SKM-1 (cell line): ENCODE measurements at regions not wholly inside any gene's neighbourhood (a gene's known extent, or its start where the extent isn't known, plus 50 kb on each side); places are given as distances from the start of the nearest gene placed in this dataset.
"Not testable (repeated sequence)": the region's sequence is repeated elsewhere in the genome, so short reads cannot be mapped to it uniquely, and the experiment has no call there.

Experiments
- DNase-seq: peaks from one replicate; lab custom pipeline; 2025; ENCODE audit not compliant: unreplicated experiment; lab: John Stamatoyannopoulos, UW

- DNase-seq, result no peak
Measured at GRCh38 chr18:71398531-71398930, 1109.7 kb downstream of the SOCS6 start.

GRCh38 chr18:71388148-71388547 lies 1099.3 kb downstream of the SOCS6 start:
- DNase-seq, result no peak

GRCh38 chr18:71374294-71375000 lies 1085.6 kb downstream of the SOCS6 start:
- no peak for DNase-seq

GRCh38 chr18:71371951-71372605 lies 1083.2 kb downstream of the SOCS6 start:
- no peak for DNase-seq

DNA sequence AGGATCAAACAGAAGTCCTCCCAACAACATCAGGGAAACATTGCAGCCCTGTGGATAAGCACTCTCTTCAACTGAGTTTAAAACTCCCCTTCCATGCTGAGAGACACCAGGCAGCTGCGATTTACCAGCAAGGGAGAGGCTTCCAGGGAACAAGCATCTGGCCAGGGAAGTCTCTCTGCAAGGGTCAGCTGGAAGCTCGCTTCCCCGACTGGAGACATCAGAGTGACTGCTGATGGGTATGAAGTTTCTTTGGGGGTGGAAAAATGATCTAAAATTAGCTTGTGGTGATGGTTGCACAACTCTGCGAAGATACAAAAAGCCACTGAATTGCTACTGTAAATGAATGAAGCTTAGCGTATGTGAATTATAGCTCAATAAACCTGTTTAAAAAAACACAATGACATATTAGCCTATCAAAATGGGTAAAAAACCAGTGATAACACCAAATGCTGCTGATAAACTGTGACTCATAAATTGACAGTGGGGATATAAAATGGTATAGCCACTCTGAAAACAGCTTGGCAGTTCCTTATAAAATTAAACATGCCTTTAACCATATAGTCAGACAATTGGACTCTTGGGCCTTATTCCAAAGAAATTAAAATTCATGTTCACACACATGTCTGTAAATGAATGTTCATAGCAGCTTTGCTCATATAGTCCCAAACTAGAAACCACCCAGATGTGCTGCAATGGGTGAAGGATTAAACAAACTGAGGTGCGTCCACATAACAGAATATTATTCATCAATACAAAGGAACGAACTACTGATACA lies 1082.0 kb downstream of the SOCS6 start:
- no peak for DNase-seq

DNA sequence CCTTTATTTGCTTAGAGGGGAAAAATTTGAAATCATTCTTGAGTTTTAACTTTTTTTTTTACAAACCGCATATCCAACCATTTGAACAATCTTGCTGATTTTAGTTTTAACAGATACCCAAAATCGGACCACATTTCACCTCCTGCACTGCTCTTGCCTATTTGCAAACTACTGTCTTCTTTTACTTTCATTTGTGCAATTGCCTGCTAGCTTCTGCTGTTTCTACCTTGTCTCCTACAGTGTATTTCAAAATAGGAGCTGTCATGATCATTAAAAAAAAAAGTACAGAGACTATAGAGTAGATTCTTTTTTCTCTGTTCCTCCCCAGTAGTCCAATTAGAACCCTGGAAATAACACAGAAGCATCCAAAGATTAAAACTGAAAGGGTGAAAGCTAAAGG lies 1081.2 kb downstream of the SOCS6 start:
- DNase-seq, result no peak

- no peak for DNase-seq
Measured at GRCh38 chr18:71362140-71362539, 1073.3 kb downstream of the SOCS6 start.

GRCh38 chr18:71355599-71355998 lies 1066.8 kb downstream of the SOCS6 start:
- DNase-seq, result not testable (repeated sequence)

- no peak for DNase-seq
Measured at GRCh38 chr18:71352618-71353017, 1063.8 kb downstream of the SOCS6 start.

- no peak for DNase-seq
Measured at GRCh38 chr18:71336576-71337210, 1047.8 kb downstream of the SOCS6 start.

DNA sequence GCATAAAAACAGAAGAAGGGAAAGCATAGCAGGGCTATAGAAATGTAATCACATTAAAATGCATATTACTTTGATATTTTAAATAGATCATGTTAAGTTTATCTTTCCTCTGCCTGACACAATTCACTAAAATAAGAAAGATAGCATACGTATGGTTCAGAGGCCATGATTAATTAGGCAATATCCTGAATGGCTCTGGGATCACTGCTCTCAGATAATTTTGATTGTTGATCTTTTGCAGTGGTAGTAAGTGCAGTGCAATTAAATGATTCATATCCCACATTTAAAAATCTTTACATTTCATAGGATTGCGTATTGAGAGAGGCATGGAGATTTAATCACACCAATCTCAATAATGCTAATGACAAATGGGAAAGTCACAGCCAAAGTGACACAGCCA lies 1040.7 kb downstream of the SOCS6 start:
- no peak for DNase-seq

DNA sequence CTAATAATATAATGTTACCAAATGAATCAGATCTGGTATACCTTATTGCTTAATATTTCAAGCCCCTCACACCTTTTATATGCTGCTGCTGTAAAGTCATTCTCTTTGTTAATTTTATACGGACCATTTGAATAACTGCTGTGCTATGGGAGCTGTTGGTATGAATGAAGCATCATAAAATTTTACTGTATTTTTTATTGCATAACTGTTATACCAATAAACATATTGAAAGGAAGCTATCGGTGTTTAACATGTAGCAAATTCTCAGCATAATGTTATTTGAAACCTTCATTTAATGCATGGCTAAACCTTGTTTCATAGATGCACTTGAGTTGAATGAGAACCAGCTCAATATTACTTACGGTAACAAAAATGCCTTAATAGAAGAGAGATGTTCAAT lies 1040.3 kb downstream of the SOCS6 start:
- DNase-seq, result no peak

DNA sequence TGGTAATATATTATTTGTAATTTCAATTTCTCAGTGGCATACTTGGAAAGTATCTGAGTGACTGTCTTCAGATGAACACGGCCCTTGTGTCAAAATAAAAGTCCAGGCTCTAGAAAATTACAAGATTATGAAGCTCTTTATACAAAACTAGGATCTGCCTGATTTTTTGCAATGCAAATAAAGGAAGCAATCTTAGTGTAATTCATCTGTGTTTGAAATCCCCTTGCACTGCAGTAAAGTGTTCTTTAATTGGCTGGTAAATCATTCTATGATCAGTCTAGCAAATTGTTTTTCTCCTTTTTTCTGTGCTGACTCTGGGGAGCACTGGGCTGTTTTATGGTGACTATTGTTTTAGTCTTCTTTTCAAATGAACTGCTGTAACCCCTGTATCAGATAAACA lies 1039.0 kb downstream of the SOCS6 start:
- no peak for DNase-seq

- no peak for DNase-seq
Measured at GRCh38 chr18:71327441-71327840, 1038.6 kb downstream of the SOCS6 start.

GRCh38 chr18:71326826-71327225 lies 1038.0 kb downstream of the SOCS6 start:
- DNase-seq, result no peak

DNA sequence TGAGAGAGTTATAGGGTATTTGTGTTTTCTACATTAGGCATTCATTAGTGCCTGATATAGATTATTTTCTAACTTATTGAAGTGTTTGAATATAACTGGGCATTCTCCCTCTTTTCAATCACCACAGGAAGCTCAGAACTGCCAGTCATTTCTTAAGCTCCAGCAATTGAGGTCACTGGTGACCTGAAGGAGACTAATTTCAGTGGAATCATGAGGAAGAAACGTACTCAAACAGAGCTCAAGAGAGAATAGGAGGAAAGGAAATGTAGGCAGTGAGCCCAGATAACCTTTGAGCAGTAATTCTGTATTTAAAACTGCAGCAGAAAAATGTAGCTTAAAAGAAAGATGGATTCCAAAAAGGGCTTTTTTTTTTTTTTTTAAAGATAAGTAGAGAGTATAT lies 1035.5 kb downstream of the SOCS6 start:
- DNase-seq, result no peak

- no peak for DNase-seq
Measured at GRCh38 chr18:71322201-71322600, 1033.4 kb downstream of the SOCS6 start.

- no peak for DNase-seq
Measured at GRCh38 chr18:71321319-71321718, 1032.5 kb downstream of the SOCS6 start.

GRCh38 chr18:71304856-71305255 lies 1016.0 kb downstream of the SOCS6 start:
- no peak for DNase-seq

DNA sequence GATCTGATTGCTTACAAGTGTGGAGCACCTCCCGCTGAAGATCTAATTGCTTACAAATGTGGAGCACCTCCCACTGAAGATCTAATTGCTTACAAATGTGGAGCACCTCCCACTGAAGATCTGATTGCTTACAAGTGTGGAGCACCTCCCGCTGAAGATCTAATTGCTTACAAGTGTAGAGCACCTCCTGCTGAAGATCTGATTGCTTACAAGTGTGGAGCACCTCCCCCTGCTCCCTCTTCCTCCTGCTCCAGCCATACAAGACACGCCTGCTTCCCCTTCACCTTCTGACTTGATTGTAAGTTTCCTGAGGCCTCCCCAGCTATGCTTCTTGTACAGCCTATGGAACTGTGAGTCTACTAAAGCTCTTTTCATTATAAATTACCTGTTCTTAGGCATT lies 1014.9 kb downstream of the SOCS6 start:
- not testable (repeated sequence) for DNase-seq

DNA sequence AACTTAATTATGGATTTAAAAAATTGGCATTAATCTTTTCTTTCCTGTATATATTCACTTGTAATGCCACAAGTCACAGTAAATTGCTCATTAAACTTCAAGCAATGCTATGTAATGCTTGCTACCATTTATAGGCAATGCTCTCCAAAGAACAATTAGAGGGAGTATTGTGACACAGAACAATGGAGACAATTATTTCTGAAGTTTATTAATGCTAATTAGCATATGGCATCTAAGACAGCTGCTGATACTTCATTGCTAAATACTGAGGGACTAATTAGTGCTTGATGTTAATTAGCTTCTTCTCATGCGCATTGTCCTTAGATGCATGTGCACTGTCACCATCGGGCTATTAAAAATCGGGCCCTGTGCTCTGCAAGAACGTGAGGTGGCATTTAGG lies 1012.8 kb downstream of the SOCS6 start:
- no peak for DNase-seq

DNA sequence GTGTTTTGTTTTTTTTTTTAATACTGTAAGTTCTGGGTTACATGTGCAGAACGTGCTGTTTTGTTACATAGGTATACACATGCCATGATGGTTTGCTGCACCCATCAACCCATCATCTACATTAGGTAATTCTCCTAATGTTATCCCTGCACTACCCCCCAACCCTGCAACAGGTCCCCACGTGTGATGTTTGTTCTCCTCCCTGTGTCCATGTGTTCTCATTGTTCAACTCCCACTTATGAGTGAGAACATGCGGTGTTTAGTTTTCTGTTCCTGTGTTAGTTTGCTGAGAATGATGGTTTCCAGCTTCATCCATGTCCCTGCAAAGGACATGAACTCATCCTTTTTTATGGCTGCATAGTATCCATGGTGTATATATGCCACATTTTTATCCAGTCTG lies 1005.4 kb downstream of the SOCS6 start:
- not testable (repeated sequence) for DNase-seq
